Activated T-cell treated with anti-CD3 and anti-CD28 coated beads for 48 hours (primary cell): ENCODE measurements at regions not wholly inside any gene's neighbourhood (a gene's known extent, or its start where the extent isn't known, plus 50 kb on each side); places are given as distances from the start of the nearest gene placed in this dataset.

Source experiments
- DNase-seq: peaks from one replicate; pipeline ENCODE4 v3.0.0-alpha.2; 2020; ENCODE audit warnings: low read depth

DNA sequence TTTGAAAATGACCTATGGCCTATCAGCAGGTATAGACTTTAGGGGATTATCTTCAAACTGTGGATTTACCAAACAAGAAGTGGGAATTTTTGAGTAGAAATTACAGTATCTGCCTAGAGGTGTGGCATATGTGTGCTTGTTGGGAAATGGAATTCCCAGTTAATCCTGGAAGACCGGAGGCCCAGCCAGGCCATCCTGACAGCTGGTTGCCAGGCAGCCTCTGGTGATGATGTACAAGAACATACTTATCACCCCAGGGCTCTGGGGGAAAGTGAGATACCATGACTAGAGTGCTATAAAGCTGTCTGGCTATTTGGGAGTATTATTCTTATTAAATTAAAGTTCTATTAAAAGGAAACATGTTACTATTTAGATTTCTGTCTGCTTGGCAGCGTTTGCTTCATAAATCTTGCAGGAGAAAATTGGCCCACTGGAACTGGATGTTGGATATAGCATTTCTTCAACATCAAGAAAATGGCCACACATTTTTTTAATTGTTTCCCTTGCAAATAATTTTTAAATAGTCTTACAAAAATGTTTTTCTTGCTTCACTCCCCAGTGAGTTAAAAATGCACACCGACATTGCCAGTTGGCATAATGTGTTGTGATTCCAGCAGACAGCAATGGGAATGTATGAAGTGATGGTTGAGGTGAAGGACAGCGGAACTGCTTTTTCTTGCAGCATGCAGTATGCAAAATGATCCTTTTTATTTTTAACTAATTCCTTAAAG is 187.8 kb downstream of the MYLK4 start:
- no peak for DNase-seq

DNA sequence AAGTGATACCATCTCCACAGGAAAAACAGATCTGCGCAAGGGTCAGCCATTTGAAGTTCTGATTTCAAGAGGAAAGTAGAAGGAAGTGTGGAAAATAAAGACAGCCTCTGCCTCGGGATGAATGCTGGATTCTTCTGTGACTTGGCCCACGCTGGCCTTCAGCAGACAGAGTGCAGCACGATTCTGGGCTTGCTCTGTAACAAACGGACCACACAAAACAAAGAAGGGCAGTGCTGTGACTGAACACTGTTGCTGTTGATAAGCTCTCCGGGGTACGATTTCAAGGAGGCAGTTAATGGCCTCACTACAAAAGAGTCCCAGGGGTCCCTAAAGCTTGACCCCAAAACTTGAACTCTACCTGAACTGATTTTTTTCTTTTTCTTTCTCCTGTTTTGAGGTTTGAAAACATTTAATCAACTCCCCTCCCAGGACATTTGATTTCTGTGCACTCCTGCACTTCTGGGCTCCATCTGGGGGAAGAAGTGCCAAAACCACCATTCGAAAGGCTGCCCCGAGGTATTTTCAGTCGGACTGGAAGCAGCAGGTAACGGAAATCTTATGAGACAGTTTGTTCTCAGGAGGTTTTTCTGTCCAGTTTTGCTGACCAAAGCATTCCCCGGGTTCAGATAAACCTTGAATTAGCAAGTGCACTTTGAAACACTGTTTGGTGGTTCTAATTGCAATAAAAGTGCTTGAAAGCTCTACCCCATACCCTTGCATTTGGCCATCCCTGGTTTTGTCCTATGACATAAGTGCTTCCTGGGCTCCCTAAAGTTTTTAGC is 189.6 kb downstream of the MYLK4 start:
- no peak for DNase-seq

DNA sequence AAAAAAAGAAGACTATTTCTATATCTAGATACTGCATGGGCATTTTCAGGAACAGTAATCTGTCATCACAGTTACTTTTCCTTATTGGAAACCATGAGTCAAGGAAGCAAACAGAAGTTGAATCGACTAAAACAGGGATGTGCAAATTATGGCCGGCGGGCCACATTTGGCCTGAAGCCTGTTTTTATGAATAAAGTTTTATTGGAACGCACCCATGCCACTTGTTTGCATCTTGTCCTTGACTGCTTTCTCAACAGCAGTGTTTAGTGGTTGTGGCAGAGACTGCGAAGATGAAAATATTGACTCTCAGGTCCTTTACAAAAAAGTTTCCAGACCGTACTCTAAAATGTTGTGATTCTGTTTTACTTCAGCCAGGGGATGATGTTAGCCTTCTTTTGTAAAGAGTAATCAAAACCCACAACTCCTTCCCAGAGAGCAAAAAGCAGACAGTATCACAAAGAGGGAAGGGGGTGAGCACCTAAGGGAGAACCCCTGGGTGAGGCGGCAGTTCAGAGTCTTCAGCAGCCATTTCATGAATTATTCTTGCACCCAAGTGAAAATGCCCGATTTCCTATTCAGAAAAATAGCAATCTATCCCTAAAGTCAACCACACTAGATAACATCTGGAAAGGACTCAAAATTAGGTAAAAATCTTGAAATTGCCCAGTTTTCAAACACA is 190.4 kb downstream of the MYLK4 start:
- DNase-seq = no peak

DNA sequence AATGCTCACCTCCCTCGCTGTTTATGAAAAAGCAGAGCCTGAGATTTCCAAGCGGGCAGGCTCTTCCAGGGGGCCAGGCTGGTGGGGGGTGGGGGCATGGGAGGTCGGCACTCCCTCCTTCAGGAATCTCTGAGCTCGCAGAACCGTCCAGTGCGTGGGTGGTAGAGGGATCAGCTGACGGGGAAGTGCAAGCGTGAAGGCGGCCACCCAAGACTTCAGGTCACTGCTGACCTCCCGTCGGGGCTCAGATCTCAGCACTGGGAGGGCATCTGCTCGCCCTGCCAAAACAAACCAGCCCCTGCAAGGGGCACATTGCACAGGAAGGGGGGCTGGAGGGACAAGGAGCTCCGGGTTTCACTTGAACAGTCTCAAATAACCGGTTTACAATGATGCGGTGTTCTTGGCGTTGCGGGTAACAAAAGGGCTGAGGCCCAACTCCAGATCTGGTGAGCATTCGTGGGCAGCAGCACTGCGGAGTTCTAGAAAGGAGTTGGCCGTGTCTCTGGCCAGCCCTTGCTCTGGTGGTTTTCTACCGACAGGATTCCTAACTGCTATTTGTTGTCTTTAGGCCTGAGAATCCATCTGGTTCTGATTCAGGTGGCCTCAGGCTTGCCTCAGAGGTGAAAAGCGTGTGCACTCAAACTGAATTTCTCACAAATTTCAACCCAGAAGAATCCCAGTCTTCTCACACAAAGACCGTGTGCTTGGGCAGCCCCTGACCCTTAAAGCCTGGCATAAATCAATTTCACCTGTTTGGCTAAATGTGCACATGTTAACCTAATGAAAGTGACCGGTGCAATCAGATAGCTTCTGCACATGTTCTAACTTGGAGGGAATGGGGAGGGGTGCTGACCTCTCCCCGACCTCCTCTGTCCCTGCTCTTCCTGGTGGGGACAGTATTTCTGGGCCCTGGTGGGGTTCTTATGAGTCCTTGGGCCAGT is 191.6 kb downstream of the MYLK4 start:
- DNase-seq = no peak

DNA sequence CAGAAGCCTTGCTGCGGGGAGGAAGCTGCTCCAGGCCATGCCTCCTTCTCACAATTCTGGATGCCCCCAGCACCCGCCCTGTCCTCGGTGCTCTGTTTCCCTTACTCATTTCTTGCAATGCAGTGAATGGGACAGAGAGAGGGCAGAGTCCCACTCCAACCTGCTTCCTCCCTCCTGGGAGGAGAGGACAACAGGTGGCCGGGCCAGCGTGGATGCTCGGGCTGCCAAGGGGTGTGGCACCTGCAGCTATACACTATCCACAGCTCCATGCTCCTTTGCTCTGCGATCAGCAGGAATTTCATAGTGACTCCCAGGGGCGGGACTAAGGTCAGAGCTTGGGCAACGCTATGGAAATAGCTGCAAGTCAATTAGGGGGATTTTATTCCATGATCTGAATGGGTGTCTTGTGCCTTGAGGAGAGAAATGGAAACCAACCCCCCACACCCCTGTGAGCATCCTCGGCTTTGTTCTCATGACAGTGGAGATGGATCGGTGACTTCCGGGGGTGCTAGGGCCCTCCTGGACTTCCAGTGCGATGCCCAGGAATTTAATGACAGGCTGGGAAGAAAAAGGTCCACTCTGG is 192.5 kb downstream of the MYLK4 start:
- no peak for DNase-seq

DNA sequence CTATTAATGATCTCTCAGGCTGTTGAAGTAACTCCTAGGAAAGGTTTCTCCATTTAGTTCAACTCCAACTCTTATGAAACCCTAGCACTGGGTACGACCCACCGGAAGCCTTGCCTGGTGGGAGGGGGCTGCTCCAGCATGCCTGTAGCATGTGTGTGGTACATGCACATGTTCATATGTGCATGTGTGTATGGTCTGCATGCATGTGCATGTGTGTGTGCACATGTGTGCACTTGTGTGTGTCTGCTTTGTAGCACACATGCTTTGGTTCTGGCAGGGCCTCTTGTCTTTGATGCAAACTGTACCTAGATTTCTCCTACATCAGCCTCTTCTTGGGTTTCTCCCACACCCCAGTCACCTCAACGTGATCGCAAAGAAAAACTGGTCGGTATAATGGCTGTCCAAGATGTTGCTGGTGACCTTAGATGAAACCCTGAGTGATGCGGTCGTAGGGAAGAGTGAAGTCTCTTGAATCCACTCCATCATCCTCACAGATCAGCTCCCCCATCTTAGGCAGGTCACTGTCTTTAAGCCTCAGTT is 193.5 kb downstream of the MYLK4 start:
- no peak for DNase-seq

DNA sequence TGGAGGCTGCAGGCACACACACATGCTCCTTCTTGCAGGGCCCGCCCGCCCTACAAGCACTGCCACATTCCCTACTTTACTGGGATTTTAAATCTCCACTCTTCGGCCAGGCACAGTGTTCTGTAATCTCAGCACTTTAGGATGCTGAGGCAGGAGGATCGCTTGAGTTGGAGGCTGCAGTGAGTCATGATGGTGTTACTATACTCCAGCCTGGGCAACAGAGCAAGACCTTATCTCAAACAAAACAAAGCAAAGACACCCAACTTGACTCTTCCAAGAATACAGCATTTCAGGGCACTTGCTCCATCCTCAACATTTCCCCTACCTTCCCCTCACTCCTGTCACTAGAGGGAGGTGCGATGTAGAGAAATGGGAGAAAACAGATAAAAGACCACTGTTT is 194.0 kb downstream of the MYLK4 start:
- DNase-seq = no peak

DNA sequence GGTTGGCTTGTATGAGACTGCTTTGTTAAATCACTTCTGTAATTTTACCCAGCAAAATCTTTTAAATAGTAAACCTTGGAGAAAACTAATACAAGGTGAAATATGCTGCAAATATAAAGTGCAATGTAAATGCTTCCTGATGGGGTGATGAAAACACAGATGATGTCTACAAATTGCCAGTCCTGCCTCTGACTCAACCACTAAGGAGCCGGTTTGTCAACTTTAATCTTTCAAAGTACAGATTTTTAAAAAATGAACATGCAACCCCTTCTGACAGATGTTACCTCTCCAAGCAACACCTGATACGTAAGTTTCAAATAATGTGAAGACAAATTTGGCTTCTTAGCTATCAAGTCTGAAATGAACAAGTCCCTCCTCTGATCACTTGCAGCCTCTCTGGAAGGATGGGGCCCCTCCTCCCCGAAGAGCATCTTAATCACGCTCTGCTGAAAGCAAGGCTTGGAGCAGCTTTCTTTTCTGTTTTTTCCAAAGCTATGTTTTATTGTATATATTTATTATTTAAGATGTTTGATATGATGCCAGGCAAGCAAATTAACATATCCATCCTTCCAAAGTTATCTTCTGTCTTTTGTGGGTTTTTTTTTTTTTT is 196.0 kb downstream of the MYLK4 start:
- DNase-seq = no peak

DNA sequence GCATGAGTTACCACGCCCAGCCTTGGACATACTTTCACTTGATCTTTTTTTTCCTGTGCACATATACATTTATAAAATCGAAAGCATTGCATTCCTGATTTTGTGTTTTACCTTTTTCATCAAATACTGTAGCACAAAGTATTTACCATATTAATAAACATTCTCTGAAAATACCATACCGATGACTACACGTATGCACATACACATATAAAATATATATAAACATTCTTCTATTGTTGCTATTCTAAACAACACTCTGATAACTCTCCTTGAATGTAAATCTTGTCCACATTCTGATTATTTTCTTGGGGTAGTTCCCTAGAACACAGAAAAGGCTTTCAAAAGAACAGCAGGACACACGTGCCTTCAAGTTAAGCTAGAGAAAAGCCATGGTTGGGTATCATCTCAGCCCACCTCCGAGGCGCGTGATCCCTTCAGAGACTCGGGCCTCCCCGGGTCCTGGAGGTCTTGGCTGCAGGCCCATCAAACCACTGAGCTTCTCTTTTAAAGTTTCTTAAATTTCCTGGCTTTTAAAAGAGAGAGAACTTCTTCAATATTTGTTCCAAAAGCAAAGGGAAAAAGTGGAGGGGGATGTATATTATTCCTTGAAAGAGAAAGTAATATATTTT is 198.1 kb downstream of the MYLK4 start:
- no peak for DNase-seq

DNA sequence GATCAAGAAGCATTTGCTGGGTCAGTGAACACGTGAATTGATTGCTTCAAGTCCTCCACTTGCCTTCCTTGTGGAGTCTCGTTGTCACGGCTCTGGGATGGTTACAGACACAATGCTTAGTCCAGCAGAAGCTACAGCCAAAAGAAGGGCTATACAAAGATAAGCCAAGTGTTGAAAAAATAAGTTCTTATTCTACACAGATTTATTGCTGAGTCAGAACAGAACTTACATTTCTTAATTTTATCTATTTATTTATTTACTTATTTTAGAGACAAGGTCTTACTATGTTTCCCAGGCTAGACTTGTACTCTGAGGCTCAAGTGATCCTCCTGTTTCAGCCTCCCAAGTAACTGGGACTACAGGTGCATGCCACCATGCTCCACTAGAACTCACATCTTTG is 199.0 kb downstream of the MYLK4 start:
- no peak for DNase-seq

DNA sequence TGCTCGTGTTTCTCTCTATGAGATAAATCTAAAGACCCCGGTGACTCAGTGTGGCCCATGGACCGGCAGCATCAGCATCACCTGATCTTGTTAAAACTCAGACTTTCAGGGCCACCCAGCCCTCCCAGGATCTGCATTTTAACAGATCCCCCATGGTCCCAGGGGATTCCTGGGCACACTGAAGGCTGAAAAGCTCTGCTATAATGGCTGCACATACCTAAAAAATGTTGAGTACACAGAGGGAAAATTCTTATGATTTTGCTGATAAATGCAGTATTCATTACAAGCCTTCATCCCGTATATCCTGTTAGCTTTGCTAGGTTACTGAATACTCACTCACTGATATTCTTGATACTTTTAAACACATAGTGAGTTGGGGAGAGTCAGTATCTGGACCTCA is 200.5 kb downstream of the MYLK4 start:
- no peak for DNase-seq

DNA sequence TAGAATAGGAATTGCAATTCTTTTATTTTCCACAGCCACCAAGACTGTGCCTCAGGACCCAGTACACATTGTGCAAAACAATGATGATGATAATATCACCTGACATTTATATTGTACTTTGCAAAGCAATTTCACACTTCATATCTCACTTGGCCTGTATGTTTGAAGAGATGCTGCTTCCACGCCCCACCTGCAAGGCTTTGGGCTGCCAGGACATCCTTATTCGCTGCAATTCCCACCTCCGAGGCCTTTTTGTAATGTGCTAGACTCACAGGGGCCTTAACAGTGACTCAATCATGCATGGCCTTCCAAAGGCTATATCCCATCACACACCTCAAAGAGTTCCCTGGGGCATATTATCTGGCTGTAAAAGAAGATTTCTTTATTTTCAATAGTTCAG is 200.9 kb downstream of the MYLK4 start:
- DNase-seq = no peak

DNA sequence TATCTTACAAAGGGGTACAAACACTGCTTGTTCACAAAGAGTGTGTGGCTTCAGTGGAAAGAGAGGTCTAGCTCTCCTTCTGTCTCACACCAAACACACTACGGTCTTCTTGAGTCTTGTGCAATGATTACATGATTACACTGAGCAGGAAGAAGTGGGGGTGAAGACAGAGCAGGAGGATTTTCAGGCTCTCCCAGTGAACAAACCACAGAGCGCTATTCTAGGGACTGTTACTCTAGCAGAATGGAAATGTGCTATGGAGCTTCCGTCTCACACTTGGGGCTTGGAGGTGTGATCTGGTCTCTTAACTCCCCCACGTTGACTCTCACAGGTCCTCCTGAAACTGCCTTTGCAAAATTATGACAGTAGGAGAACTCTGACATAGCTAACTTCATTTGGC is 203.4 kb downstream of the MYLK4 start:
- DNase-seq = no peak

DNA sequence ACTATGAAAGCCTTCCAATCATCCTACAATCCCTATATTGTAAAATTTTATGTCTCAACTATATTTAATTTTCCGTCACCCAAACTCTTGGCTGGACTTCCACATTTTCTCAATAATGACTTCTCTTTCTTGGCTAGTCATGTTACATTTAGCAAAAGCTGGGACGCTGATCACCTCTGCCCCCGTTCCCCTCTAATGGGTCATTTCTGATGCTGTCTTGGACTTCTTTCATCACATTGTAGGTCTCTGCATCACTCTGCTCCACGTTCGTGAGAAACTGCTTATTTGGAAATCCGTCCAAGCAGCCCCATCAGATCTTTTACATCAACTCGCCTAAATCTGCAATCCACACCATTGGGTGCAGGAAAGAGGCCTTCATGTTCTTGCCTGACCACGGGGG is 203.8 kb downstream of the MYLK4 start:
- DNase-seq = no peak

DNA sequence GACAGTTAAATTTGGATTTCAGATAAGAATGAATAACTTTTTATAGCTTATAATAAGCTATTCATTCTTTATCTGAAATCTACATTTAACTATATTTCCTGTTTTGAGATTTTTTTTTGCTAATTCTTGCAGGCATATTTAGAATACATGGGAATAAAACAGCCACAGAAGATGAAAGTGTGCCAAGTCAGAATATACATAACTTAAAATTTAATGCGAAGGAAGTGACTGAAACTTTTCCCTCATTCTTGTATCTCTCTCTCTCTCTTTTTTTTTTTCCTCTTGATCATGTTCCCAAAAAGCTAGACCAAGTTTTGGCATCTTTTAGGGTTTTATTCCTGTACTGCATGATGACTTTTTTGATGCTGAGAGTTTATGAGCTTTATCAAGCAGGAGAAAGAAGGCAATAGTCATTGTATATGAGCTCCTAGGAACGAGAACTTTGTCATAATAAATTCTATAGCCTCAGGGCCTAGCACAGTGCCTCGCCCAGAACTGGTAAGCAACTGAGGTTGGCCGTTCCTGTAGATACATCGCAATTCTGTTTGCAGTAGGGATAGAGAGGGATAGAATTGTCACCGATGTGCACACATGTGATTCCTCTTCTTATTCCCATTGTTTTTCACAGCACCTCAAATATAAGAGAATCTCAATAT is 205.2 kb downstream of the MYLK4 start:
- DNase-seq = no peak

DNA sequence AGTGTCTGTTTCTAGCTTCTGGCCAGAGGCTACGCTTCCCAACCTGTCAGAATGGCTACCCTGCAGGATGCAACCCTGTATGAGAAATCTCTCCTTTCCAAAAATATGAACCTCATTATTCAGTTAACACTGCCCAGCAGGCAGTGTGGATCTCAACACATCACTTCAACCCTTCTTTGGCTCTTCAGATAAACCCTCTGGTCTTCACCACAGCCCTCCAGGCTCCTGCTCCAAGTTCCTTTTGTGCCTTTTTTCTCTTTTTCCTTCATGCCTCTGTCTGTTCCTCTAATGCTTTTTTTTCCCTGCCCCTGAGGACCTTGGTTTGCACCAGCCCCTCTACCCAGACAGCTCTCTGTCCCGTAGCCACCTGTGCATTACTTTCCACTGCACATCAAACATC is 207.4 kb downstream of the MYLK4 start:
- DNase-seq = no peak

DNA sequence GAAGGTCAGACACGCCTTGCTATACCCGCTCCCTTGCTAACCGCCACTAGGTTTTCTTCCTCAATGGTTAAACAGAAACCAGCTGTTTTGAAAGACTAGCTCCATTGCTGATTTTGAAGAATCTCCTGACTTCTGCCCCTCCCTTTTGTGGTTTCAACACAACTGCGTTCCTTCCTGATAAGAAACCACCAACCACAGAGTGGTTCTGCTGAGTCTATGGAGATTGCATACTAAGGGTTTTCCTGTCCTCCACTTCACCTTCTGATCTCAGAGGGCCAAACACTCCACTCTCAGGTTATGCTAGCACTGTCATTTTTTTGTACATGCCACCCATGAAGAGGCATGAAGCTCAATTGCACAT is 207.9 kb downstream of the MYLK4 start:
- no peak for DNase-seq

DNA sequence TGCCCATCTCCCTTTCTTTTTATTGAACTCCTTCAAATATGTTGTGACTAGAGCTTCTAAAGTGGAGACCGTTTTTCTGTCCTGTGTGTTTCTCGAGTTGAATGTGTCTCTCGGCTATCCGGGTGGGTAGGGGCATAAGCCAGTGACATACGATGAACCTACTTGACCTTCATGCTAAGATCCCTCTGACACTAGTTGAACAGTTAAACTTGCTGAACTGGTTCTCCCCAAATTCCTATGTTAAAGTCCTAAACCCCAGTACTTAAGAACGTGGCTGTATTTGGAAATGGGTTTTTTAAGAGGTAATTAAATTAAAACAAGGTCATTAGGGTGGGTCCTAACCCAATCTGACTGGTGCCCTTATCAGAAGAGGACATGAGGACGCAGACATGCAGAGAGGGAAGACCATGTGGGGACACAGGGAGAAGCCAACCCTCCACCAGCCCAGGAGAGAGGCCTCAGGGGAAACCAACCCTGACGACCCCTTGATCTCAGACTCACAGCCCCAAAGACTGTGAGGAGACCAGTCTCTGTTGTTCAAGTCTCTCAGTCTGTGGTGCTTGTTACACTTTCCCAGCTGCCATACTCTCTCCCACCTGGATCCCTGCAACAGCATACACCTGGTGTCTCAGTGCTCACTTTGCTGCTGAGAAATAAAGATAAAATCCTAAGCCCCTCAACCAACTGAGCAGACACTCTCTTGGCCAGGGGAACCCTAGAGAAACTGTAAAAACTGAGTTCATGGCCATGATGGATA is 208.4 kb downstream of the MYLK4 start:
- DNase-seq = no peak

DNA sequence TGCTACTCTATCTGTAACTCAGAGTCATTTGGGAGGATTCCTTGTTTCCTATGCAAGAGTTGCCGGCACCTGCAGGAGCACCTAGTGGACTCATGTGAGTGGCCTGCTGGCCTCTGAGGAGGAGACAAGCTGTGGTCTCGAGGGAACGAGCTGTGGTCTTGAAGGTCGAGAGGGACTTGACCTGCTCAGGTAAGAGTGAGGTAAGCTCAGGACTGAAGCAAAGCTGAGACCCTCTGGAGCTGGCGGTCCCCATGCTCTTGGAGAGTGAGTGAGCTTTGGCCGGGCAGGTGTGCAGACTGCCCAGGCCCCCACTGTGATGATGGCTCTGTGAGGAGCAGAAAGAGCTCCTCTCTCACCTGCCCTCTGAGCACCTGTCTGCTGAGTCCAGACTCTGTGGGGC is 214.3 kb downstream of the MYLK4 start:
- no peak for DNase-seq
